ENCODE measurements at regions not wholly inside any gene's neighbourhood (a gene's known extent, or its start where the extent isn't known, plus 50 kb on each side); places are given as distances from the start of the nearest gene placed in this dataset.
"Not testable (repeated sequence)": the region's sequence is repeated elsewhere in the genome, so short reads cannot be mapped to it uniquely, and the experiment has no call there.

- DNase-seq (ENCODE audit: low read depth in 2 of 2), result no peak
Measured at GRCh38 chr4:7141151-7141834, 51.0 kb upstream of the SORCS2 start.

- DNase-seq (ENCODE audit: low read depth in 2 of 2), result no peak
Measured at GRCh38 chr4:7140692-7141069, 51.7 kb upstream of the SORCS2 start.

GRCh38 chr4:7140062-7140691 lies 52.2 kb upstream of the SORCS2 start:
- DNase-seq (ENCODE audit: low read depth in 2 of 2), result no peak

- DNase-seq (ENCODE audit: low read depth in 2 of 2), result no peak
Measured at GRCh38 chr4:7139167-7139982, 53.0 kb upstream of the SORCS2 start.

GRCh38 chr4:7138223-7139166 lies 53.8 kb upstream of the SORCS2 start:
- no peak for DNase-seq (ENCODE audit: low read depth in 2 of 2)

GRCh38 chr4:7137326-7138200 lies 54.8 kb upstream of the SORCS2 start:
- DNase-seq (ENCODE audit: low read depth in 2 of 2), result no peak

GRCh38 chr4:7136351-7136750 lies 56.0 kb upstream of the SORCS2 start:
- DNase-seq (ENCODE audit: low read depth in 2 of 2), result no peak

- DNase-seq (ENCODE audit: low read depth in 2 of 2), result no peak
Measured at GRCh38 chr4:7135389-7135746, 57.0 kb upstream of the SORCS2 start.

- peak; percentile 93 to 94 for DNase-seq (ENCODE audit: low read depth in 2 of 2)
Measured at GRCh38 chr4:7134737-7135388, 57.5 kb upstream of the SORCS2 start.

GRCh38 chr4:7133818-7134650 lies 58.3 kb upstream of the SORCS2 start:
- not testable (repeated sequence) for DNase-seq (ENCODE audit: low read depth in 2 of 2)

GRCh38 chr4:7132730-7133582 lies 59.4 kb upstream of the SORCS2 start:
- no peak for DNase-seq (ENCODE audit: low read depth in 2 of 2)

GRCh38 chr4:7132249-7132648 lies 60.1 kb upstream of the SORCS2 start:
- no peak for DNase-seq (ENCODE audit: low read depth in 2 of 2)

- DNase-seq (ENCODE audit: low read depth in 2 of 2), result no peak
Measured at GRCh38 chr4:7131498-7132031, 60.8 kb upstream of the SORCS2 start.

- no peak for DNase-seq (ENCODE audit: low read depth in 2 of 2)
Measured at GRCh38 chr4:7130621-7131211, 61.6 kb upstream of the SORCS2 start.

GRCh38 chr4:7129871-7130620 lies 62.2 kb upstream of the GRPEL1 start:
- DNase-seq (ENCODE audit: low read depth in 2 of 2), result no peak

GRCh38 chr4:7128644-7129043 lies 60.8 kb upstream of the GRPEL1 start:
- DNase-seq (ENCODE audit: low read depth in 2 of 2), result no peak

- no peak for DNase-seq (ENCODE audit: low read depth in 2 of 2)
Measured at GRCh38 chr4:7128234-7128633, 60.4 kb upstream of the GRPEL1 start.

Data from fibroblast of skin of left biceps (primary cell).